Keratinocyte (primary cell): ENCODE measurements at regions not wholly inside any gene's neighbourhood (a gene's known extent, or its start where the extent isn't known, plus 50 kb on each side); places are given as distances from the start of the nearest gene placed in this dataset.

Source experiments
- DNase-seq: peaks from one replicate; pipeline ENCODE4 v3.0.0-alpha.2; 2011; ENCODE audit warnings: low read depth, missing footprints, low spot score
- FAIRE-seq: peaks from 2 replicates; lab custom pipeline; 2011; peaks lifted over from hg19 to GRCh38; lab: Jason Lieb, UNC
- H2AFZ ChIP-seq: 2 replicates; pipeline ENCODE4 v1.6.0; 2012; ENCODE audit warnings: low read length, control low read depth, inconsistent platforms; ENCODE audit not compliant: control insufficient read depth
- H3K27ac ChIP-seq: 2 replicates; pipeline ENCODE4 v1.5.1; 2011; ENCODE audit warnings: low read length; ENCODE audit not compliant: control insufficient read depth, insufficient read depth
- H3K27me3 ChIP-seq: 3 replicates; pipeline ENCODE4 v1.6.0; 2011; ENCODE audit warnings: low read length; ENCODE audit not compliant: control insufficient read depth, insufficient read depth; ENCODE audit errors: extremely low read depth
- H3K36me3 ChIP-seq, 2 experiments: 2 replicates in 1 of 2; 3 replicates in 1 of 2; pipeline ENCODE4 v1.5.1; 2011; ENCODE audit warnings: low read length in 2 of 2, mild to moderate bottlenecking in 1 of 2; ENCODE audit not compliant: control insufficient read depth in 2 of 2, insufficient read depth in 2 of 2; ENCODE audit errors: extremely low read depth in 1 of 2
- H3K4me1 ChIP-seq: 3 replicates; pipeline ENCODE4 v1.5.1; 2011; ENCODE audit warnings: low read length; ENCODE audit not compliant: control insufficient read depth, insufficient read depth; ENCODE audit errors: extremely low read depth
- H3K4me2 ChIP-seq: 3 replicates; pipeline ENCODE4 v1.6.0; 2011; ENCODE audit warnings: low read depth, low read length; ENCODE audit not compliant: control insufficient read depth, insufficient read depth; ENCODE audit errors: extremely low read depth
- H3K4me3 ChIP-seq, 3 experiments: fragments of 200-600 bp in 1 of 3; sonication (generic) in 1 of 3; 2 replicates in 2 of 3; 3 replicates in 1 of 3; pipeline ENCODE4 v1.5.1; 2011 to 2016; ENCODE audit warnings: low read length in 3 of 3, mild to moderate bottlenecking in 3 of 3, control low read depth in 2 of 3, inconsistent platforms in 1 of 3, low read depth in 1 of 3, mixed read lengths in 1 of 3, mixed run types in 1 of 3, moderate library complexity in 1 of 3; ENCODE audit not compliant: control insufficient read depth in 2 of 3, insufficient read depth in 2 of 3; ENCODE audit errors: extremely low read depth in 1 of 3
- H3K79me2 ChIP-seq: 2 replicates; pipeline ENCODE4 v1.6.0; 2012; ENCODE audit warnings: low read length; ENCODE audit not compliant: control insufficient read depth, insufficient read depth
- H3K9ac ChIP-seq: 3 replicates; pipeline ENCODE4 v1.6.0; 2011; ENCODE audit warnings: low read length; ENCODE audit not compliant: control insufficient read depth, insufficient read depth; ENCODE audit errors: extremely low read depth
- H3K9me1 ChIP-seq: 3 replicates; pipeline ENCODE4 v1.6.0; 2011; ENCODE audit warnings: low read length; ENCODE audit not compliant: control insufficient read depth, insufficient read depth; ENCODE audit errors: extremely low read depth
- H3K9me3 ChIP-seq: 2 replicates; pipeline ENCODE4 v1.5.1; 2012; ENCODE audit warnings: low read depth, low read length; ENCODE audit not compliant: control insufficient read depth
- H4K20me1 ChIP-seq: 3 replicates; pipeline ENCODE4 v1.6.0; 2011; ENCODE audit warnings: low read length; ENCODE audit not compliant: control insufficient read depth, insufficient read depth; ENCODE audit errors: extremely low read depth
- EZH2 ChIP-seq: IDR thresholded peaks from one replicate; pipeline ENCODE4 v1.6.1; 2012; ENCODE audit warnings: inconsistent platforms, mild to moderate bottlenecking, low read length, moderate library complexity
- dilution Hi-C: fragments of 300-500 bp; cut with MboI; formaldehyde crosslinking; loops from one replicate; pipeline ENCODE4 v1.7.0; 2020; ENCODE audit warnings: low sequenced_read_pairs; ENCODE audit not compliant: extremely low pct_ligation_motif_present
- TF ChIP-seq, protein P1 (sequence below), 3 experiments: IDR thresholded peaks in 1 of 3; conservative IDR thresholded peaks in 1 of 3; optimal IDR thresholded peaks in 1 of 3; 2 replicates in 2 of 3; 3 replicates in 1 of 3; pipeline versions ENCODE3 to v1.5.1; 2011; ENCODE audit warnings: low read length in 3 of 3, mild to moderate bottlenecking in 3 of 3, moderate library complexity in 2 of 3, control low read depth in 1 of 3, inconsistent platforms in 1 of 3; ENCODE audit not compliant: insufficient read depth in 2 of 3; ENCODE audit errors: extremely low read depth in 1 of 3

DNA sequence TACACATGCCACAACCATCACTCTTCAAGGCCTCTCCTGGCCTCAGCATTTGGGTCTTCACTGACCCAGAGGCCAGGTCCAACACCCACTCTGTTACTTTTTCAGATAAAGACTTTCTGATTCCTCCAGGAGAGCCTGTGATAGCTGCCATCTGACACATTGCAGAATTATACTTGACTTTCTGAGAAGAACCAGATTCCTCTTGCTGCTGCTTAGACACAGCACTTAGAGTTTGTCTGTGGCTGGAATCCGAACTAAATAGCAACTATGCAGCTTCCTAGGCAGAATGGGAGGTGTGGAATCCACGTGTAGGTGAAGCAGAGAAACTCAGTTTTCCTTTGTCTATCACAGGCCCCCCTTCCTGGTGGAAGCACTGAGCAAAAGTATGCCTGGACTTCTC, 344.7 kb upstream of the SLC30A5 start:
- no peaks in the 10 kb centered on the region for H3K79me2 ChIP-seq
- no peaks in the 10 kb centered on the region for H3K4me1 ChIP-seq
- dilution Hi-C loops, result no loop called here
- no peak overlapping the region for H3K27ac ChIP-seq
- no peaks in the 10 kb centered on the region for H3K27me3 ChIP-seq
- H3K9ac ChIP-seq, result no peak overlapping the region
- no peaks in the 10 kb centered on the region for H3K36me3 ChIP-seq
- H4K20me1 ChIP-seq, result no peaks in the 10 kb centered on the region
- no peaks in the 10 kb centered on the region for H3K9me3 ChIP-seq
- TF ChIP-seq EZH2, result no peak
- TF ChIP-seq, protein P1, sequence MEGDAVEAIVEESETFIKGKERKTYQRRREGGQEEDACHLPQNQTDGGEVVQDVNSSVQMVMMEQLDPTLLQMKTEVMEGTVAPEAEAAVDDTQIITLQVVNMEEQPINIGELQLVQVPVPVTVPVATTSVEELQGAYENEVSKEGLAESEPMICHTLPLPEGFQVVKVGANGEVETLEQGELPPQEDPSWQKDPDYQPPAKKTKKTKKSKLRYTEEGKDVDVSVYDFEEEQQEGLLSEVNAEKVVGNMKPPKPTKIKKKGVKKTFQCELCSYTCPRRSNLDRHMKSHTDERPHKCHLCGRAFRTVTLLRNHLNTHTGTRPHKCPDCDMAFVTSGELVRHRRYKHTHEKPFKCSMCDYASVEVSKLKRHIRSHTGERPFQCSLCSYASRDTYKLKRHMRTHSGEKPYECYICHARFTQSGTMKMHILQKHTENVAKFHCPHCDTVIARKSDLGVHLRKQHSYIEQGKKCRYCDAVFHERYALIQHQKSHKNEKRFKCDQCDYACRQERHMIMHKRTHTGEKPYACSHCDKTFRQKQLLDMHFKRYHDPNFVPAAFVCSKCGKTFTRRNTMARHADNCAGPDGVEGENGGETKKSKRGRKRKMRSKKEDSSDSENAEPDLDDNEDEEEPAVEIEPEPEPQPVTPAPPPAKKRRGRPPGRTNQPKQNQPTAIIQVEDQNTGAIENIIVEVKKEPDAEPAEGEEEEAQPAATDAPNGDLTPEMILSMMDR (optimal IDR thresholded peaks at IDR 0.05 in 1 of 3, IDR thresholded peaks at IDR 0.05 in 1 of 3, conservative IDR thresholded peaks at IDR 0.05 in 1 of 3; ENCODE audit: extremely low read depth in 1 of 3, insufficient read depth in 2 of 3, low read length in 3 of 3), result no peak
- no peaks in the 10 kb centered on the region for H3K9me1 ChIP-seq
- H3K4me2 ChIP-seq, result no peak overlapping the region
- no peak overlapping the region for H3K4me3 ChIP-seq
- no peak for DNase-seq
- no peak overlapping the region for H2AFZ ChIP-seq
- no peak for FAIRE-seq

DNA sequence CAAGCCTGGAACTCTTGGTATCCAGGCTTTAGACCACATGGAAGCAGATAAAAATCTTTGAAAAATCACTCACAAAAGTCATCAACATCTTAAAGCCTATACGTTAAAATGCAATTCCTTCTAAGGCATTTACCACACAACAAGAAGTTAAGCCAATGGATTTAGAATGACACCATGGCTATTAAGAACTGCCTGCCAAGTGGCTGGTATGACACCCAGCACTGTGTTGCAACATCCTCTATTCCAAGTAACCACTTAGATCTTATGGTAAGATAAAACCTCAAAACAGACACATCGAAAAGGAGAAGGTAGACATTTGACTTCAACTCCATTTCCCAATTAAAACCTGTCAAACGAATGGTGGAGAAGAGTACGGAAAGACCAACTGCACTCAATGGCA, 344.2 kb upstream of the SLC30A5 start:
- Histone ChIP-seq H3K9me3 (no peaks in the 10 kb centered on the region), H3K36me3 (no peaks in the 10 kb centered on the region), H3K27ac (no peak overlapping the region), H3K4me1 (no peaks in the 10 kb centered on the region), H3K4me3 (no peak overlapping the region), H3K9ac (no peak overlapping the region), H2AFZ (no peak overlapping the region), H3K27me3 (peaks cover 5% of the 10 kb centered on the region), H3K4me2 (no peak overlapping the region), H4K20me1 (no peaks in the 10 kb centered on the region), H3K9me1 (no peaks in the 10 kb centered on the region), H3K79me2 (no peaks in the 10 kb centered on the region)
- dilution Hi-C loops, result no loop called here
- FAIRE-seq (no peak), DNase-seq (no peak)
- TF ChIP-seq, protein P1 (optimal IDR thresholded peaks at IDR 0.05 in 1 of 3, IDR thresholded peaks at IDR 0.05 in 1 of 3, conservative IDR thresholded peaks at IDR 0.05 in 1 of 3; ENCODE audit: extremely low read depth in 1 of 3, insufficient read depth in 2 of 3, low read length in 3 of 3), result no peak
- TF ChIP-seq EZH2, result no peak
